Cerebellar cortex (tissue), 1 donor: ENCODE measurements at regions not wholly inside any gene's neighbourhood (a gene's known extent, or its start where the extent isn't known, plus 50 kb on each side); places are given as distances from the start of the nearest gene placed in this dataset.
A peak's percentile ranks its signal among the peaks of the same experiment; 100 is the strongest.

Experiments
- DNase-seq: peaks from one replicate; pipeline ENCODE4 v3.0.0-alpha.2; 2015; ENCODE audit warnings: low spot score

DNA sequence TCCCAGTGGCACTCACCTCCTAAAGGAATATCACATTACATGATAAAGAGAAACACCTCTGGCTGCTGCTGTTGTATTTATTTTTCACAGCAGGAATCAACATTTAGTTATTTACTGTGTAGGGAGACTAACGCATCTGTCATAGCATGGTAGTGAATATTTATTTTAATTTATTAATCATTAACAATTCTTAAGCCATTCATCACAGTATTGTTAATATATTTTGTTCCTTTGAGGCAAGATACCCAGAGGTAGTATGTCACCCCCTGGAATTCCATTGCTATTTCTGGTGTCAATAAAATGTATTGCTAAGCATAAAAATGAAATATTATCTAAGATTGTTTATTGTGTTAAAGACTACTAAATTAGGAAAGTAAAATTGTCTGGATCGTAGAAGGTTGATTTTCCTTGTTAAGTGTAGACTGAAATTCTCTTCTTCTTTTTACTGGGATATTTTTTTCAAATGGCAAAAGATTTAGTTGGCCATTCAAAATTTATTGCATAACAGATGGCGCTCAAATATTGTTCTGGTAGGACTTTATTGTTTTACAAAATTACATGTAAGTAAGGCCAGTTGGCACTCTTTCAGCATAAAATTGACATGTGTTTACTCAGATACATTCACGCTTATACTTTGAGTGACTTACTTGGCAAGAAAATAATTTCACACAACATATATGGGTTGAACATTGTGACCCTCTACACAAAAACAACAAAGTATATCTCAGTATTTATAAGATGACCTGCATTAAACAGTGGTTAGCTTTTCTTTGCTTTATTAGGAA lies 1358.7 kb upstream of the SORCS1 start:
- DNase-seq, result no peak

DNA sequence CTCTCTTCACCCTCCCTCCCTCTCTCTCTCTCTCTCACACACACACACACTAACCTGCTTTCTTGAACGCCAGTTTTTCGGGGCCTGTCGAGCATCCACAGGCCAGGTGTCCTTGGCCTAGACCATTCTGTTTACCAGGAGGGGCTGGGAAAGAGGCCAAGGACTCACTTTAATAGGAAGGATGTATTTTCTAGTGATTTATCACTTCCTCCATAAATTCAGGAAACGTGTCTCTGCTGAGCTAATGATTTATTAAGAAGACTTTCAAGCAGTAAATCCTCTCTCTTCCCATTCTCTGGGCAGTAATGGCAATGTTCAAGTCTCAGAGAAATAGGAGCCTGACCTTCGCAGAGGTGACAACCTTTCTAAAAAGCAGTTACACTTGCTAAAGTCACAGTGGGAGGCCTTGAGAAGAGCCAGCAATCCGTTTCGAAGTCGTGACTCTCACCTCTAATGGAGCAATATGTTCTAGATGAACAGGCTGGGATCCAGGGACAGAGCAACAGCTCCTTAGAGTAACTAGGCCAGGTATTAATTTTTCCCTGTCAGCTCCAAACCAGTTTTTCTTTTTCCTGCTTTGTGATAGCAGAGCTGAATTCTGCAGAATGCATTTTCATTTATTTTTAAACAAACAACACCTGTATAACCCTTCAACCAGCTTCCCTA lies 1357.5 kb upstream of the SORCS1 start:
- DNase-seq, result peak; percentile 20

DNA sequence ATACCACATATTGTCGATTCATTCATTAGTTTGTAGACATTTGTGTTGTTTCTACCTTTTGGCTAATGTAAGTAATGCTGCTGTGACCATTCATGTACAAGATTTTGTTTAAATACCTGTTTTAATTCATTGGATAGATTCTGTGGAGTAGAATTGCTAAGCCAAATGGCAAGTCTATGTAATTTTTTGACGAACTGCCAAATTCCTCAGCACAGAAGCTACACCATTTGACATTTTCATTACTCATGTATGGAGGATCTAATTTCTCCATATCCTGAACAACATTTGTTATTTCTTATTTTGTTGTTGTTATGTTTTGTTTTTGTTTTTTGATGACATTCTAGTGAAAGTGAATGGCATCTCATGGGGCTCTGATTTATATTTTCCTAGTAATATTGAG lies 1351.3 kb upstream of the SORCS1 start:
- no peak for DNase-seq

DNA sequence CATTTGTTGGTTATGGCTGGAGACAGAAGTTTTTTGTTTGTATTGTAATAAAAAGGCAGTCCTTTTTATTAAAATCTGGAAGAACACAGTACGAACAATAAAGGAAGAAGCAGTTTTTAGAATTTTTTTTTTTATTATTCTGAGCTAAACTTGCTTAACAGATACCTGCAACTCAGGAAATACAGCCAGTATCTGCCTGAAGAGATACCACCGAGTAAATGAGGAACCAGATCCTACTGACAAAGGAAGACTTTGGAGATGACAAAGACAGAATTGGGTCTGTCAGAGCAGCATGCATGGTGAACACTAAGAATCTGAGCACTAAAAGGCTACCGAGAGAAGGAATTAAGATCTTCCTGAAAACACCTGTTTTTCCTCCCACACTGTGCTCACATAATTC lies 1335.9 kb upstream of the SORCS1 start:
- DNase-seq, result no peak

DNA sequence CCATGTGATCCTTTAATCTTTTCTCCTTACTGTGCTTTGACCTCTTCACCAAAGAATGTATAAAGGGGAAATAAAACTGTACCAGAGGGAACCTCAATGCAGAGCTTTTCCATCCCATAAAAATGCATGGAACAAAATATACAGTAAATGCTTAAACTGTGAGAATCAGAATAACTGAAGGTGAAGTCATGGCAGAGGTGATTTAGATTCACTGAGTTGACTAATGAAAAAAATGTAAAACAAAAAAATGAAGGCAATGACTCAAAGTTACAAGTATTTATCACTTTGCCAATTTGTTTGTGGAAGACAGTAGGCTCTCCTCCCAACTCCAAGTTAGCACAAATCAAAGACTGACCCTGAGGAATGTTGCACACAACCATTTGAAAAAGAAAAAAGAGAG lies 1331.6 kb upstream of the SORCS1 start:
- DNase-seq, result no peak

DNA sequence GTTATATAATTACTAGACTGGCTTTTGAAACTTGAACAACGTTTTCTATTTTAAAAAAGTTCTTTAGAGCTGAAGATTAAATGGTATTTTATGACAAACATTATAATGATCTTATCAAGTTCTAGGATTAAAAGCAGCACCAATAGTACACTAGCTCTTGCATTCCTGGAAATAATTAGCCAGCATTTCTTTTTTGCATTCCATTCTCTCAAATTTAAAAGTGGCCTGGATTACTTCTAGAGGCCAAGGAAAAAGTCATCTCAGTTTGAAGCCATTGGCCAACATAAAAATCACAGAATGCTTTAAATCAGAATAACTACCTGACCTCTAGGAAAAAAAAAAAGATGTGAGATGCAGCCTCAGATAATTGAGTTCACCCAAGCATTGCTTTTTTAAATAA lies 1326.4 kb upstream of the SORCS1 start:
- DNase-seq, result no peak

DNA sequence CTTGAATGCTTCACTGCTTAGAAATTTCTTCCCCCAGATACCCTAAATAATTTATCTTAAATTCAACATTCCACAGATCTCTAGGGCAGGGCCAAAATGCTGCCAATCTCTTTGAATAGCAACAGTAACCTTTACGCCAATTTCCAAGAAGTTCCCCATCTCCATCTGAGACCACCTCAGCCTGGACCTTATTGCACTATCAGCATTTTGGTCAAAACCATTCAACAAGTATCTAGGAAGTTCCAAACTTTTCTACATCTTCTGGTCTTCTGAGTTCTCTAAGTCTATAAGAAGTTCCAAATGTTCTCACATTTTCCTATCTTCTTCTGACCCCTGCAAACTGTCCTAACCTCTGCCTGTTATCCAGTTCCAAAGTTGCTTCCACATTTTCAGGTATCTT lies 1306.9 kb upstream of the SORCS1 start:
- no peak for DNase-seq

DNA sequence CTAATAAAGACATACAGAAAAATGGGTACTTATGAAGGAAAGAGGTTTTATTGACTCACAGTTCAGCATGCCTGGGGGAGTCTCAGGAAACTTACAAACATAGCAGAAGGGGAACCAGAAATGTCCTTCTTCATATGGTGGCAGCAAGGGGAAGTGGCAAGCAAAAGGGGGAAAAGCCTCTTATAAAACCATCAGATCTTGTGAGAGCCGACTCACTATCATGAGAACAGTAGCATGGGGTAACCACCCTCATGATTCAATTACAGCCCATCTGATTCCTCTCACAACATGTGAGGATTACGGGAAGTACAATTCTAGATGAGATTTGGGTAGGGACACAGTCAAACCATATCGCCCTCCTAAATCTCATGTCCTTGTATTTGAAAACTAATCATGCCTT lies 1305.4 kb upstream of the SORCS1 start:
- DNase-seq, result no peak

DNA sequence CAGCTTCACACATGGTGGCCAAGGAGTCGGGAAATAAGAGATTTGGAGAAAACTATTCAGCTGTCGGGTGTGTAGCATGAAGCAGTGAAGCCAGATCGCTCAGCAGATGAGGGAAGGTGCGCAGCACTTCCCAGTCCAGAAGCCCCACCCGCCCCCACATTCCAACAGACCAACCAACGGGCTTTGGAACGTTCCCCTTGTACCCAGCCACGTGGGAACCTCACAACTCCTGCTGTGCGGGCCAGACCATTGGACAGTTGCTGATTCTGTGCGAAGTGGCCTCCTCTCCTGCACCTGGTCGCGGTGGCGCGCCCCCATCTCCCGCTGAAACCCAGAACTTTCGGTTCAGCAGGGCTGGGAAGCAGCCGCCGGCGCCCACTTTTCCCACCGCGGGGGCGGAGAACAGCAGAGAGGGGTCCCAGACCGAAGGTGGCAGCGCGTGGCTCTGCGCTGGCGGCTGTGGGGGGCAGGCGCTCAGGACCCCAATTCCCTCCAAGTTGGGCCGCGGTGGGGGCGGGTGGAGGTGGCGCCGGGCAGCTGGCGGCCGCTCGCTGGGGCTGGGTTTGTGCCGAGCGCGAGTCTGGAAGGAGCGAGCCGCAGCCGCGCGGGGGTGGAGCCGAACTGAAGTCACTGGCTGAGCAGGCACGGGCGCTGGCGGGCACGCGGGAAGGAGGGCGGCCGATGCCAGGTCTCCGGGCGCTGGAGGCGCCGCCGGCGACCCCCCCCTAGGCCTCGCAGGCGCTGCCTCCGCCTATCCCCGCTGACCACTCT lies 1301.5 kb upstream of the SORCS1 start:
- no peak for DNase-seq

DNA sequence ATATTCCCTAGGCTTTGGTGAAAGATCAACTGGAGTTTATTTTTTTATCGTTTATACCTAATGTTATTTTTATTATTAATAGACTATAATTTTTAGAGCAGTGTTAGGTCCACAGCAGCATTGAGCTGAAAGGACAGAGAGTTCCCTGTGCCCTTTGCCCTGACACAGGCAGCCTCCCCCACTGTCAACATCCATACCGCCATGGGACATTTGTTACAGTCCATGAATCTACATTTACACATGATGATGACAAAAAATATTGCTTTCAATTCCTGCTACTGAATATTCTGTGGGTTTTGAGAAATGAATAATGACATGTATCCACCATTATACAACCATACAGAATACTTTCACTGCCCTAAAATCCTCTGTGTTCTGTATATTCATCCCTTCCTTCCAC lies 1297.5 kb upstream of the SORCS1 start:
- DNase-seq, result no peak

DNA sequence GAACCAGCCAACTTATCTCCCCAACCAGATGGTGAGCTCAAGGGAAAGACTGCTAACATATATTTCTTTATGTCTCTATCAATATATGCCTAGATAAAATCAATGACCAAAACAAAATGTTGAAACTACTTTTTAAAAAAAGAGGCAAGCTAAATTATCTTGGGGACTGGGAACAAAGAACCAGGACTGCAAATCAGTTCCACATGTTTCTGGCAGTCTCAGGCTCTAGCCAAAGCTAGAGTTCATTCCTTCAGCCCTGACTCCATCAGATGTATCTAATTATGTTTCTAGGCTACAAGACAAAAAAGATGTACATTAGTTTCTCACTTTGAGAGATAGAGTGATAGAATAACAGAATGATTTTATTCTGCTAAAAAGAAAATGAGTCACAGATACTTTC lies 1290.3 kb upstream of the SORCS1 start:
- no peak for DNase-seq

DNA sequence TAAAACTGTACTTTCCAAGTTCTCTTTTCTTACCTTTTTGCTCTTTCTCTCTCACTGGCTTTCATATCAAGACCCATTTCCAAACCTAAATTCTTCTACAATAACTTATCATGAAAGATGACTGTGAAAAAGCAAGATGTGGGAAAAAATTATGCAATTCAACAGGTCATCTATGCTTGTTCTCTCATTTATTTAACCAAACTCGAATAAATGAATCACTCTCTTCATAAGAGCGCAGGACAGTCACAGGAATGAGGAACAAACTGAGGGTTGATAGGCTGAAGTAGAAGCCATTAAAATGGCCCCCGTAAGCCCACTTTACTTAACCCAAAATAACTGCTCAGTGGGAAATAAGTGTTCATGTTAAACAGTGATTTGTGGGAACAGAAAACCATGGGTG lies 1289.7 kb upstream of the SORCS1 start:
- no peak for DNase-seq

DNA sequence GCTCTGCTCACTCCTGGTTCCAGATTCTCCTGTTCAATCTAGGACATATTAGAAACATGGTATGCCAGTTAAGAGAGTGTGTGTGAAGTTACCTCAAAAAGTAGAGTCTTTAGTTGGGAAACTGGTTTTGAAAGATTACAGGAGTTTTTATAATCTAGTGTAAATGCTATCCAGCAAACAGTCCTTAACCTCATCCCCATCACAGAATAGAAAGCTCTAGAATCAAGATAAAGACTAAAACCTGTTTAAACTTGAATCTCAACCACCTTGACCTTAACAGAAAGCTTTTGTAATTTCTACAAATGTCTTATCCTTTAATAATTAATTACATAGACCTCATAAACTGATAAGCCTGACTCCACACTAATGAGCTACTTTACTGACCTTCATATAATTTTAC lies 1288.7 kb upstream of the SORCS1 start:
- no peak for DNase-seq

DNA sequence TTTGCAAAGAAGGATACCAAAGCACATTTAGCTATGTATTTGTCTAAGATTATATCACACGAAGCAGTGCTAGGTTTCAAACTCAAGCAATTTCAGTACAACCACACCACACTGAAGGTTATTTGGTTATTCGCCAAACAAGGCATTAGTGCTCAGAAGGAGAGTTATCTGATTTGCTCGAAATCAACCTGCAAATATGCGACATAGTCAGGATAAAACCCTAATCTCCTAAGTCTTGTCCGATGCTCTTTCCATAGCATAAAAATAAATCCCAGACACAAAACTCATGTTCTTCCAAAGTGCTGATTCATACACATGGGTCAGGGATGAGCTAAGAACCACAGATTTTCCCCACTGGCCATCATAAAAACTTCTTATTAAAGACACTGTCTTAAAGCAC lies 1288.0 kb upstream of the SORCS1 start:
- DNase-seq, result no peak

DNA sequence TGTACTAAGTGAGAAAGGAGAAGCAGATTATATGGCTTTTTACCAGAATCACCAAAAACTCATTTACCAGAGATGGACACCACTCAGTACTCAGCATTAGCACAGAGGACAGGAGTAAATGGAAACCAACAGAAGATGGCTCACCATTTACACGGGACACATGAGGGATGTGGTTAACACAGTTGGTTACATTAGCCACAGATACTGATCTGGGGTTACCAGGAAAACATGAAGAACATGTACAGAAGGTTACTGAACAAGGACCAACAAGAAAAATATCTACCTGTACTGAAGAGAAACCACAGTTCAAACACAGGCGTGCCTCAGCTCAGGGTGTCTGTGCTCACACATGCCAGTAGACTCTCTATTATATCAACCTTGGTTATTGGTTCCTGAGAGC lies 1285.8 kb upstream of the SORCS1 start:
- no peak for DNase-seq

DNA sequence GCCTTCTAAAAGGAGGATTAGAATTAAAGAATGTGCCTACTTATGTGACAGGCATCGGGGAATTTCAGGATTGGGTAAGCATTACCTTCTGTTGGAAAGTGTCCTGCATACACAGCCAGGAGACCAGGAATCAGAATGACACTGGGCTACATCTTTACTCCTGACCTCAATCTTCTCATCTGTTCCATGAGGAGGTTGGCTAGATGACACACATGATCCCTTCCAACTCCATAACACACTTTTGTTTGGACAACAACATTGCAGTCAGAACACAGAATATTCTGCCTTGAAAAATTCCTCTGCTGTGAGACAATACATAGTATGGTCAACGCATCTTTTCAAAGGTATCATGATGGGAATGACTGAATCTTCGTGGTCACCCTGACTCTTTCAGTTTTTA lies 1281.2 kb upstream of the SORCS1 start:
- no peak for DNase-seq

DNA sequence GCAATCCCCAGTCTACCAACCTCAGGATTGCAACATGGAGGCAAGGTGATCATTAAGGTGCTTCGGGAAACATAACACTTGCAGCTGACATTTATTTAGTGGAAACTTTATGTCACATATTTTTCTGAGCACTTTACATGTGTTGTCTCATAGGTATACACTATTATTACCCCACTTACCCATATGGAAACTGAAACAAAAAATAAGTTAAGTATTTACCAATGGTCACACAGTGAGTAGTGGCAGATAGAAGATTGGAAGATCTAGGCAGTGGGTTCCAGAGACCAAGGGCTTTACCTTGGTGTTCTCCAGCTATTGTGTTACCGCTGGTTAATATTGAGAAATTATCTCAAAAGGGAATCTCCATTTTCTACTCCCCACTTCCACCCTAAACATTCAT lies 1279.1 kb upstream of the SORCS1 start:
- no peak for DNase-seq

DNA sequence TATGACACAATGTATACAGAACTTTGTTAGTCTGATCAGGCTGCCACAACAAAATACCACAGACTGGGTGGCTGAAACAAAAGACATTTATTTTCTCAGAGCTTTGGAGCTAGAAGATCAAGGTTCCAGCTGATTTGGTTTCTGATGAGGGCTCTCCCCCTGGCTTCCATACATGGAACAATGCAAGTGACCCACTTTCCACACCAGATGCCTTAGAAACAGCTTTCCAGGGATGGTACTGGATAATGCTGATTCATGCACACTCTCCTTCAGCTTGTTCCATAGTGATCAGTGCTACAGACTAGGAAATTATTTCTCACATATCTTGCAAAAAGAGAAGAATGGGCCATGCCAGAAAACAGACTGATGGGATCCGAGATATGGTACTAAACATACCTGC lies 1274.9 kb upstream of the SORCS1 start:
- DNase-seq, result no peak

DNA sequence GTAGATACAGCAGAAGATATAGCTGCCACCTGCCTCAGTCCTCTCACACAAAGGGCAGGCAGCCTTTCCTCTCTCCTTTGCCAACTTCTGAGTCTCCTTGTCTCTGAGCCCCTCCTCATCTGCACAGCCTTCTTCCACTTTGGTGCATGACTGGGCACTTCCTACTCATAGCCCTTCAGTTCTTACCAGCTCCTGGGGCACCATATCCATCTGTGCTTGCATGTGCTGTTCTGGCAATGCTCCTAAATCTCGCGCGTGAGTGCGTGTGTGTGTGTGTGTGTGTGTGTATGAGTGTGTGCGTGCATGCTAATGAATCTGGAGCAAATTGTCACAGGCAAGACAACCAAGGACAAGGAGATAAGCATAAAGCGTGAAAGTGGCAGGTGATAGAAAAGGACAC lies 1271.6 kb upstream of the SORCS1 start:
- DNase-seq, result no peak

DNA sequence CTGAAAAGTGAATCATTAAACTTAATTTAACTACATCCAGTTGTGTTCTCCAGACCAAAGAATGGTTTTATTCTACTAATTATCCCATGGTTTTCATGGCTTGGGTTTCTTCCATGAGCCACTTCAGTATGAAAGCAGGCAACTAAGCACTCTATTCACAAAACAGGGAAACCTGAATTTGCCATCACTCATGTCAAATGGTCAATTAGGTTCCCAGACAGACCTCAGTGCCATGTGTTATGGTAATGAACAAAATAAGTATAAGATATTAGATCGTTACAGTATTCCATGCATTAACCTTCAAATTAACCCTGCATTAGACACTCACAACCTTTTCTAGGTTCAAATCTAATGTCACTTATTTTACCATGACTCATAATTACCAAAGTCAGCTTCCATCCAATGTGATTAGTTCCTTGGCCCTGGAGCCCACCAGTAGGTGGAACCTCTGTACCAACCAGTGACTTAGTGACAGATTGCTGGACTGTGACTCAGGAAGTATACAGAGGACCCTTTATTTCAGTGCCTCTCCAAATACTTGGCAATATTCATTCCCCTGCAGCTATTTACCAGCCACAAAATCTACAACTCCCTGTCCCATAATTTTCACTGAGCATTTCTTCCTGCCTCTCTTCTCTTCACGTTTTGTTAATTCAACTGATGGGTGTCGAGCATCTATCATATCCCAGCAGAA lies 1270.2 kb upstream of the SORCS1 start:
- DNase-seq, result no peak

DNA sequence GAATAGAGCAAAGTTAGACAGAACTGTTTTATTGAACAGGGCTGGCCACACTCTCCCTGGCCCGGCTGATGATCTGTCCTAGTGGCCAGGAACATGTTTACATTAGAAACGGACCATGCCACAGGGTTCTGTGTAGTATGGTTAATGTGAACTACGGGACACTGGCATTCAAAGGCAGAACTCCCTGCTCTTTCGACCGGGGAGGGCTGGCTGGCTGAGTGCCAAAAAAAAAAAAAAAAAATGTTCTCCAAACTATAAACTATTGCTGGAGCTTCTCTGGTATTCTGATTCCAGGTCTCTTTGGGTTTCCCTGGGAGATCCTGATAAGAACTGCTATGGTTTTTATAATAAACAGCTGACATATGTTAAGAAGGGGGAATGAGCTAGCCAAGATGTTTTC lies 1262.6 kb upstream of the SORCS1 start:
- DNase-seq, result no peak

DNA sequence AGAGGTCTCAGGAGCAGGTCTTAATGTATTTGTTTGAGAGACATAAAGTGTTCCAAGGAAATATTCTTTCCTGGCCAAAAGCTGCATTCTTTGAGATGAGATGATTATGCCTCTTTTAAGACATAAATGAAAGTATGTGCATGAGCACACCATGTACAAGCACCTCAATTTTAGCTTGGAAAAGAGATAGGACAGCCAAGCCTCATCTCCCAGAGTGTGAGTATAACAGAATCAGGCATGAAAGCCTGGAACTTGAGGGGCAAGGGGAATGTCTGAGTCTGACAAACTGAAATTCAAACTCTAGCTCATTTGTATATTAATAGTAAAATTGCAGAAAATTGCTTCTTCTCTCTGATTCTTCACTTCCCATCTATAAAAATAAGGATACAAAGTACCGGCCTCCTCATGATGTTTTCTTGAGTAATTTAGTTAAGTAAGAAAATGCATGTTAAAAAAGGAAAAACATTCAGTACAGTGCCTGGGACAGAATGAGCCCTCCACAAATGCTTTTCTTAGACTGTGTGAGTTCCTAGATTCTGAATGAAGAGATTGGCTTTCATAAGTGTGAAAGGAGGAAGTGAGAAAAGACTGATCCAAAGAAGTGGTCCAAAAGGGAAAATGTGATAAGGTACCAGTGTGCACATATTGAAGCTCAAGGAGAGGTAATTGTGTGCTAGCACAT lies 1260.9 kb upstream of the SORCS1 start:
- DNase-seq, result no peak
